NCI-H2107 treated with DMSO at 0.1 percent for 48 hours (cell line): ENCODE measurements at regions not wholly inside any gene's neighbourhood (a gene's known extent, or its start where the extent isn't known, plus 50 kb on each side); places are given as distances from the start of the nearest gene placed in this dataset.

Experiments
- DNase-seq: peaks from one replicate; lab custom pipeline; 2025; ENCODE audit not compliant: unreplicated experiment; lab: John Stamatoyannopoulos, UW

DNA sequence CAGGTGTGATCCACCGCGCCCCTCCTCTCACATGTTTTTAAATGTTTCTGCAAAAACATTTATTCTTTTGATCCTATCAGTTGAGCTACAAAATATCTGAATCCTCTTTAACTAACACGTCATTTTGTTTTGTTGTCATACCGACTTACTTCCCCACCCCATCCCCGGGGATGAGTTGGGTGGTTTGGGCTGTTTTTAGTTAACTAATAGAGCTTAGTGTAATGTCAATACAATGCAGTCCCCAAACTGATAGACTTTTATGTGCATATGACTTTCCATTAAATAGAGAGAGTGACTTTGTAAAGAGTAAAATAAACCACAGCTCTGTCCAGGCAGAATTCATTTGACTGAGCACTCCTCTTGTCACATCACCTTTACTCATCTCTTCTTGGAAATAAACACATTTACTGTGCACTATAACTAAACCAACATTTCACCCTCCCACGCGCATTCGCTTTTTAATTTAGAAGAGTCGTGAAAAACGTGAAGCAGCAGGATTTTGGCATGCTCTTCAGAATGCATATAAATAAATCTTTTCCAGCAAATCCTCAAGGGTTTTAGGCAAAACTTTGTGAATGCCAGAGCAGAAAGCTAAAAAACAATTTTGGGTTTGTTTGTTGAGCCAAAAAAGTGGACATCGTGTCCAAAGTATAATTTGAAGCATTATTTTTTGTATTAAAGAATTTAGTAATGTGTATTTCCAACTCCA, 187.4 kb upstream of the MGMT start:
- DNase-seq, result no peak

DNA sequence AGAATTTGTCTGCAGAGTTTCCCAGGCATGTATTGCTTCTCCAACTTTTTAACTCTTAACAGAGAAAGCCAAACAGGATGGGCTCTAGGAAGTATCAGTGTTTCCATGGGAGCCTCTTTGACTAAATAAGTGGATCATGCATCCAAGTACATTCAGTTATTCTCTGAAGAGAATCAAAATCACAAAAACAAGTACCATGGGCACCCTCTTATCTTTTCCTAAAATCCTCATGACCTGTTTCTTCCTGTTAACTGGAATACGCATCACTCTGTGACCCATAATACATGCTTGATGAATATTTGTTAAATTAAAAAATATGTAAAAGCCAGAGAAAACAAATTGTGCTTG, 186.9 kb upstream of the MGMT start:
- no peak for DNase-seq

DNA sequence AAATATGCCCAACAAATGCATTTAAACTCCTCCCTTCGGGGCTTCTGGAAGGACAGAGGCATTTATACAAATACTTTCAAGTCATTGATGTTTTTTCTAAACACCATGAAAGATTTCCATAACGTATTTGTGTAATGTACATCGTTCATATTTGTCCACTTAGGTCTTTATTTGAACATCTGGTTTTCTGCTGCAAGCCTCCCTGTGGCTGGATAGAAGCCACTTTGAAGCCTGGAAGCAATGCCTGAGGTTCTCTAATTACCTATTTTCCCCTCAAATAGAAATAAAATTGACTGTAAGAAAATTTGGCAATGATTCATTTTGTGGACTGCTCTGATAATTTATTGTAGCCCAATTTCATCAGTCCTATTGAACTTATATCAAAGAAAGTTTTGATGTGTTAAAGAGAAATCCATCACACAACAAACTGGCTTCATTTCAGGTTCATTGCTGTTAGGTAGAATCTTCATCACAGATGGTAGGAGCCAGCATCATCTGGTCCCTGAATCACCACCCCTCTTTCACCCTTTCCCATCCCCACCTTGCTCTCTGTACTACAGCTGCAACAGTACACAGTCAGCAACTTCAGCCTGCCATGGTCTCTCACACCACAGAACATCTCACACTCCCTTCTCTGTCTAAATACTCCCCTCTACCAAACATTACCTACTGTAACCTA, 186.0 kb upstream of the MGMT start:
- DNase-seq, result no peak

DNA sequence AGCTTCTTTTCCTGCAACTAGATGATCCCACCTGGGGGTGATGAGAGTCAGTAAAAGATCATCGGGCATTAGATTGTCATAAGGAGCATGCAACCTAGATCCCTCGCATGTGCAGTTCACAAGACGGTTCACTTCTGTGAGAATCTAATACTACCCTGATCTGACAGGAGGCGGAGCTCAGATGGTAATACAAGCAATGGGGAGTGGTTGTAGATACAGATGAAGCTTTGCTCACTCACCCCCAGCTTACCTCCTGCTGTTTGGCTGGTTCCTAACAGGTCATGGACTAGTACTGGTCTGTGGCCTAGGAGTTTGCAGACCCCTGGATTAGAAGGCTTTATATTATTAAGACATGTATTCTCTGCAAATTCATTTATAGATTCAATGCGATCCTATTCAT, 181.6 kb upstream of the MGMT start:
- no peak for DNase-seq

DNA sequence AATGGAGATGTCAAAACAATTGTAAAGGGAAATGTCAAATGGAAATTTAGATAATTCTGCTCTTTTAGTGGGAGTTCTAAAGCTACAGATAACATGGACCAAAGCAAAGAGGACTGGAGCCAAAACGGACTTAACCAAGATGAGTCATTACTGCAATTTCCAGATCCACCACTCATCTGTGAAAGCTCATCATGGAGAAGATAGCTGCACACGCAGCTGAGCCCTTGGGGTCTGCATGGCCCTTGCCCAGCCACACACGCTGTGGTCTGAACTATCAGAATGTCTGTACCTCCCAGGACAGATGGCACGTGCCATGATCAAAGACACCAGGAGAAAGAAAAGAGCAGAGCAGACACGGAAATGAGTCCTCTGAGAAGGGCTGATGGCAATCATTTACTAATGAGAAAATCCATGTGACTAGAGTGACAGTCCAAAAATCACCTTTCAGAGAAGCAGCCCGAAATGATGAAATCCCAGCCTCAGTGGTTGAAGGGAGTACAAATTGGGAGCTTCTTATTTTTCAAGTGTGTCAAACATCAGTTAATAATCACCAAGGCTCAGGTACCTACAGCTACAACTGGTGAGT, 177.9 kb upstream of the MGMT start:
- no peak for DNase-seq

DNA sequence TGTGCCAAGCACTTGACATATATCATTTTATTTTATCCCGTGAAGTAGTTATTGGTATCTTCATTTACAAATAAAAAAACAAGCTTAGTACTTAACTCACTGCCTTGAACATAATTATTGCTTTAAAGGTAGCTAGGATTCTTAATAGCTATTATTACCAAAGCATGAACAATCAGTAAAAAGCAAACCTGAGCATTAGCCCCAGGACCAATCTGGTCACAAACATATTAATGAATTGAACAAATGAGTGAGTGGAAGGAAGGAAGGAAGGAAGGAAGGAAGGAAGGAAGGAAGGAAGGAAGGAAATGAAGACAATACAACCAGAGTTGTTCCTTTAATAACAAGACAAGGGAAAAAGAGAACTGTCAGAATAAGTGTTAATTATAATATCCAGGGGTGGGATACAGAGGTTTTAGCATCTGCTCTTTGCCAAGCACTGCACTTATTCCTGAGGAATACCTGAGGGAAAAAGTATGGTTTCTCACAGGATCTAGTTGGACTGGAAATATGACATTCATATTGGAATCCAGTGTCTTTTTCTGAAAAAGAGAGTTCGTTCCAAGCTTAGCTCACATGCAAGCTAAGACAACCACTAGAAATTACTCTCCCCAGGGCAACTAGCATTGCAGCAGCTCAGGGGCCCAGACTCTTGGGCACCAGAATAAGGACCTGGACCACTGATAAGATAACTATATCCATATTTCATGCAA, 172.9 kb upstream of the MGMT start:
- DNase-seq, result no peak

DNA sequence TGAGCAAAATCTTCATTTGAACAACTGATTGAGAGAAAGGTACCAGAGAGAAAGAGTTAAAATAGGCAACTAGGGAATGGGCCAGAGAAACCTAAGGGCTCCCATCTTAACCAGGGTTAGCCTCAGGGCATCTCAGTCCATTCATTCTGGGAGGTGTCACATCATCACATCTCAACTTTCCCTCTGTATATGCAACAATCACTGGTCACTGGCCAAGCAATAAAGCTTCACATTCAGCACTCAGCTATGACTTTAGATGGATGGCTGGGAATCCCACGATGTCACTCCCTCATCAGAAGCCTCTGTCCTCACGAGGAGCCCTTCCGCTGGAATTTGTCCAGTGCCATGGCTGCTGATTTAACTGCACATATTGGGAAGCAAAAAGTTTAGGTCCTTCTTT, 172.1 kb upstream of the MGMT start:
- DNase-seq, result no peak

DNA sequence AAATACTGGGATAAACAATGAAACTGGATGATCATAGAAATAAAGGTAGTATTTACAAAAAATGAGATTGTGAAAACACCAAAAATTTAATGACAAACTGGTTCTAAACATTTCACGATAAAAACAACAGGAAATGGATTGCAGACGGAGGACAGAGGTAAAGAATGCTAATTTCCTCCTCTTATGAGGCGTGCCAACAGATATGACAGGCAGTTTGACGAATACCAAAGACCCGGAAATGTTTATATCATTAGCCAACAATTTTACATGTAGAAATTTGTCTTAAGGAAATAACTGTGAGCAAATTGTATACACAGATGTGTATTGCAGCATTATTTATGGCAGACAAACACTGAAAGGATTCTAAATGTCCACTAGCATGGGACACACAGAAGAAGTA, 162.0 kb upstream of the MGMT start:
- no peak for DNase-seq

DNA sequence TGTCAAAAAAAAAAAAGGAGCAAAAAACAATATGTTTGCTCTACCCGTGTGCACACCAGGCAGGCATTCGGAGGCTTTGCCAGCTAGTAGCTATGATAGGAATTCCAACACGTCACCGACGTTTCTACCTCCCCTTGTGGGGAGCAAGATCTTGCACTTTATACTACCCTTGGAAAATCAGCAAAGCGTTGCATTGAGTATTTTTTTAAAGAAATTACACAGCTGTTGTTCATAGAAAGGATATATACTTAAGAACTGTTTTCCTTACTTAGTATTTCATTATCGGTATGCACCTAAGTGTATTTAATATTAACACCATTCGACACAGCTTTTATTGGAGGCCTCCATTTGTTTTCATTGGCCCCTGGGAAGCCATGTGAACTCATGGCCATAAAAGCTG, 159.9 kb upstream of the MGMT start:
- no peak for DNase-seq

DNA sequence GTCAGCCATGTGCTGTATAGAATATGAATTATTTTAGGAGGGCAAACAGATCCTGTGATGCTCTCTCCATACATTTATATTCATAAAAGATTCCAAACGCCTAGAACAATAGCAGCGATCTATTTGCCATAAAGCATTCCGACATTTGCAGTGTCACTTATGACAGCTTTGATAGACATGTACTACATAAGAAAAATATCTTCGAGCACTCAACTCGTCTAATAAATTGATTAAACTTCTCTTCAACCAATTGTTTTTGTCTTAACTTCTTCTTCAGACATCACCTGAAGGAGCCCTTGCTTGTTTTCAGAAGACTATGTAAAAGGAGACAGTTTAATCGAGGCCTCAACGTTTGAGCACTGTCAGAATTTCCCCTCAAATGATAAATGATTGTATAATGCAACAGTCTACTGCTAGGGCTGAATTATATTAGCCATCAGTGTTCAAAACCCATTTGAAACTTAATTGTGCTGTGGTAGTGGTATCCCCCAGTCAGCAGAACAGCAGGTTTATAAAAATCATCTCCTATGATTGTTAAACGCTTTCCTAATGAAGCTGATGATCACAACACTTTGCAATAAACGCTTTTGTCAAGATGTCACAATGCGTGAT, 158.0 kb upstream of the MGMT start:
- DNase-seq, result no peak

DNA sequence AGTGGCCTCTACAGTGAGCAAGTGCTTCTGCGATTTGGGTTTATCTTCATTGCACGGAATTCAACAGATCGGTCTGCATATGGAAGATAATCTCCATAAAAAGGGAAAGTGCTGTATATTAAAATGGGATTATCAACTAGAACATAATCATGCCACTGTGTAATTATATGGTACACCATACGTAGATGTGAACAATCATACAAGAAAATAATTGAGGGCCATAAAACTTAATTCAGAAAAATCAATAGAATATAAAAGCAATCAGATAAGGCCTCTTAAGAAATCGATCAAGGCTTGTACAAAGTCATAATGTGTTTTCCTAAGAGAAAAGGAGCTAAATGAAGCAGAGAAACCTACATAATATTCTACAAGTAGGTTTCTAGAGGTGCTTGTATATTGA, 157.5 kb upstream of the MGMT start:
- DNase-seq, result no peak

DNA sequence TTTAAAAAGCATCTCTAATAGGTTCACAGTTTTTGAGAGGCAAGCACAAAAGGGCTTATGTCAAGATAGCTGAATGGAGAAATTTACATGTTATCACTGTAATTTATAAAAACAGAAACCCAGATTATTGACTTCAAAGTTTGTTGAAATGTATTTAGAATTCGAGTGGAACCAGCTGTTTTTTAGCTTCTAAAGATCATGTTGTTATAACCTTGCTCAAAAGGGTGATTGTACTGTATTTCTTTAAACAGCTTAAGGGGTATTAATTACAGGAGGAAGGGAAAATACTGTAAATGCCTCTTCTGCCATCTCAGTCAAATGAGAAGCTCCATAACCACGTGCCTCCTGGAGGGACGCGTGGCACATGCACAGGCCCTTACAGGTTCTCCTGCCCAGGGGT, 156.2 kb upstream of the MGMT start:
- no peak for DNase-seq

DNA sequence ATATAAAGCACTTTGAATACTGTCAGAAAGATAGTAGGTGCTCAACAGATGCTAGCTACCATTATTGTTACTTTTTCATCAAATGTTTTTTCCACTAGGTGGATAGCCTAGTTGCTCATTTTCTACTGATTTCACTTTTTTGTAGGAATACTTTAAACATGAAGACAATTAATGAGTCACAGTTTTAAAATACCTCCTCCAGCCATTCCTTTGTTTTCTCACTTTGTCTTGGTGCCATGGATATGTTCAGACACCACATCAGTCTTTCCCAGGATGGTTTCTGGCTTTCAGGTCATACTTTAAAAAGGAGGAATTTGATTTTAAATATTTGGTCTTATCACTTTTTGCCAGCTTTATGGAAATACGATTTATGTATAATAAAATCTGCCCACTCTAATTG, 147.1 kb upstream of the MGMT start:
- DNase-seq, result no peak

DNA sequence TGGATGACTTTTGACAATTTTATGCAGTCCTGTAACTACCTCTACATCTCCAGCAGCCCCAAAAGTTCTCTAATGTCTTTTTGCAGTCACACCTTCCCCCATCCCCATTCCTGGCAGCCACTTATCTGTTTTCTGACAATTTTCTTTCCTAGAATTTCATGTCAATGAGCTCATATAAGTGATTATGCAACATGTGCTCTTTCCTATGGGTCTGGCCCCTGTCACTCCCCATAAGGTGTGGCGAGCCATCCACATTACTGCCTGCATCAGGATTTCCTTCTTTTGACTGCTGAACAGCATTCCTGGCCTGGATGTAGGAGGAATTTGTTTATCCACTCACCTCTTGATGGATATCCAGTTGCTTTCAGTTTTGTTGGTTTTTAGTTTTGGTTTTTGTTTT, 146.7 kb upstream of the MGMT start:
- no peak for DNase-seq

DNA sequence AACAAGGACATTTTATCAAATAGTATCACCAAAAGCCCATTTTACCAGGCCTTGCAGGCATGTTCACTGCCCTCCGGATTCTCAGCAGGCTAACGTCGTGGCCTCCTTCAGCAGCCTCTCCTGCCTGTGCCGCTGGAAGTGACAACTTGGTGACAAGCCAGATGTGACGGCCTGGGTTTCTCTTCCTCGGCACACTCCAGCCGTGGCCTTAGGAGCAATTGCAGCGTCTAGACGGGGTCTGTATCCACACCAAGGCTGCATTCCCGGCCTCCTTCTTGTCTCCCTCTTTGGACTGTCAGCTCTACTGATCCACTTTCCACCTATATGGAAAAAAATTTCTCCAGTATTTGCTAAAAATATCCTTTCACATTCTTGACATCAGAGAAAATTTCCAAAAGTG, 145.3 kb upstream of the MGMT start:
- DNase-seq, result no peak

DNA sequence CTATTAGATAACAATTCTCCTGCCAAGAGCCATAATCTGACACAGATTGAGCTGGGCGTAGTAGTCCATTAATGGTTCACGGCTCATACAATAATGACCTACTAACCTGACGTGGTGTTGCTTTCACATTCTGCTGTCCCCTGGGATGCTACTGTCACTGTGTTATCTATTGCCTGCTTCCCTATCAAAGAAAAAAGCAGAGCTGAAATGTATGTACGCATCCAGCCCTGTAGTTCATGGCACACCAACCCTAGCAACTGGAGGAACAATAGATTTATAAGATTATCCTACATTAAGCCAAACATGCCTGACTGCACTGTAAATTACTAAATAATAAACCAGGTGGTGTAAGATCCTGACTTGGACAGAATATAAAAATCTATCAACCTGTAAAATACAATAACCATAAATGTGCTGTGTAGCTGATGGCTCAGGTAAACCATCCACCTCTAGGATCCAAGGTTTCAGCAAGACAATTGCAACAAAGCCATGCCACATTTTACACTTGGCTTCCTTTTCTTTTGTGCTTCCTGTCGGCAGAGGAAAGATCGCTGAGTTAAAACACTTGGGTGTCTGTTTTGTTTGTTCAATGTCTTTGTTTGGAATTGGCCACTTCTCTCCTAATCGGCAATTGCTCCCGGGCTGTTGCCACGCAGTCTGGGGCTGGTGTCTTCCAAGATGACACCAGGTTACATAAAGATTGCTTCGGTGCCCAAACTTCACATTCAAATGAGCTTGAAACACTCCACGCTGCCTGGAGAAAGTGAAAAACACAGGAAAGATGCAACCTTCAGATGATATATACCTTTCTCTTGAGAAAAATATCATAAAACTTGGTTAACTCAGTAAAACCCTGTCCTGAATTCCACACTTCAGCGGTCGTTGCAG, 143.9 kb upstream of the MGMT start:
- DNase-seq, result no peak

DNA sequence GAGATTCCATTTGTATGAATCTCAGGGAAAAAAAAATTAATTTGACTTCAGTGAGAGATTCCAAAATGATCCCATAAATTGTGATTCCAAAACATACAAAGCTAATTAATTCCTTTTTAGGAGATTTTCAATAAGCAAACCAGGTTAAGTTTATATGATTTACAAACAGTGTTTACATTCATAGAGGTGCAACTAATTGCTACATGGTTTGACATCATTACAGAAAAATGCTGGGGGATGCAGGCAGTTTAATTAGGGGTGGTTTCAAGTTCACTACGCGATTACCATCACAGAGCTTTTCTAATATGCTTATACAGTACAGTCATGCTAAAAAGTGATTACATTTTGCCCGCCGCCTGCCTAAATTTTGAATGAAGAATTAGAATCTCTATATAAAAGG, 143.2 kb upstream of the MGMT start:
- no peak for DNase-seq

DNA sequence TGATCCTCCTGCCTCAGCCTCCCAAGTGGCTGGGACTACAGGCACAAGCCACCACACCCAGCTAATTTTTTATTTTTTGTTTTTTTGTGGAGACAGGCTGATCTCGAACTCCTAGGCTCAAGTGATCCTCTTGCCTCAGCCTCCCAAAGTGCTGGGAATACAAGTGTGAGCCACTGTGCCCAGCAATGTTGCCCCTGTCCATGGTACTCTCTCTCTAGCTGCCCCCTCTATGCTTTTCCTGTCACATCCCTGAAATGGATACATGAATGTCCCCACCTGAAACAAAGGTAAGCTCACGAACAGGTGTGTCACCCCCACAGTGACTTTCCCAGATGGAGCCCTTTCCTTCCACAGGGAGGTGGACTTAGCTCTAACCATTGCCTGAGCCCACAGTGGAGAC, 141.1 kb upstream of the MGMT start:
- no peak for DNase-seq

DNA sequence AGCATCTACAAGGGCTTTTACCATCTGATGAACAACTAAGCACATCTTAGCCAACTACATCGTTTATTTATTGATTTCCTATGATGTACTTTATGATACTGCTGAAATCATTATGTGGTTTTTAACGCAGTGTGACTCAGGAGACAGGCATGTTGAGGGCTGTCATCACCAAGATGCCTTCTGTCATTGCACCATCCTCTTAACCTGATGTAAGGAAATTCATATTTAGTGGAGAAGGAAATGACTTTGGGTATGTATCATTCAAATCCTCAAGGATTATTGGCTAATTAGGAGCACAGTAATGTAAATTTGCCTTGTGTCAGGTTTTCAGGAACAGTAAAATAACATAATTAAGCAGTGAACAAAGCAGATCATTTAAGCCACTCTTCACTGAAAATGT, 138.5 kb upstream of the MGMT start:
- no peak for DNase-seq

DNA sequence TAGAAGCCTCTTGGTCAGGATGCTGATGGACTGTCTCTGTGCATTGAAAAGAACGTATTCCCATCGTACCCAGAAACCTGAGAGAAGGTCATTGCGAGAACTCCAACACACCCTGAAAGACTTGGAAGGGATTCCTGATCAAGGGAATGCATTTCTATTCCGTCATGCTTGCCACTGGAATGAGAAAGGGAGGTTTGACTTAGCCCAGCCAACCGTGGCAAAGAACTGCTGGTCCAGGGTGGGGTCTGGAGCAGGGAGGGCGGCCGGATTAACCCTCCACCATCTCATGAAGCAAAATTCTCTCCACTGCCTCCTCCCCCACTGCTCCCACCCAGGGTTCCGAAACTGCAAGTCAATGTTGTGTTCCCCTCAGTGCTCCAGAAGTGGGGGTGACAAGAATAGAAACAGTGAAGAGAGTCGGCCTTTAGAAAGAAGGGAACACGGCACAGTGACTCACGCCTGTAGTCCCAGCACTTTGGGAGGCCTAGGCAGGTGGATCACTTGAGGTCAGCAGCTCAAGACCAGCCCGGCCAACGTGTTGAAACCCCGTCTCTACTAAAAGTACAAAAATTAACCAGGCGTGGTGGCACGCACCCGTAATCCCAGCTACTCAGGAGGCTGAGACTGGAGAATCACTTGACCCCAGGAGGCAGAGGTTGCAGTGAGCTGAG, 137.5 kb upstream of the MGMT start:
- no peak for DNase-seq
